ENCODE measurements at regions not wholly inside any gene's neighbourhood (a gene's known extent, or its start where the extent isn't known, plus 50 kb on each side); places are given as distances from the start of the nearest gene placed in this dataset.
"Not testable (repeated sequence)": the region's sequence is repeated elsewhere in the genome, so short reads cannot be mapped to it uniquely, and the experiment has no call there.

- TF ChIP-seq CTCF (IDR thresholded peaks at IDR 0.05) (no peak), EZH2phosphoT487 (IDR thresholded peaks at IDR 0.05) (no peak), EZH2 (IDR thresholded peaks at IDR 0.05) (no peak)
- Histone ChIP-seq H3K4me3 (no peak overlapping the region), H2AFZ (replicated peaks) (no peak overlapping the region), H3K4me1 (peaks cover 4% of the 10 kb centered on the region), H4K20me1 (ENCODE audit: low read depth) (no peaks in the 10 kb centered on the region), H3K27ac (no peak overlapping the region), H3F3A (ENCODE audit: low read depth) (no peaks in the 10 kb centered on the region), H3K27me3 (no peaks in the 10 kb centered on the region), H3K36me3 (no peaks in the 10 kb centered on the region), H3K9me3 (ENCODE audit: low read depth) (peaks cover 15% of the 10 kb centered on the region), H3K4me2 (no peak overlapping the region), H3K9ac (no peak overlapping the region), H3K79me2 (ENCODE audit: low read depth) (no peaks in the 10 kb centered on the region)
- no peak overlapping the region for H3K4me3 Mint-ChIP-seq
- no peaks in the 10 kb centered on the region for H3K4me1 Mint-ChIP-seq
- H3K27ac Mint-ChIP-seq = no peak overlapping the region
- H3K9me3 Mint-ChIP-seq = peaks cover 17% of the 10 kb centered on the region
- H3K27me3 Mint-ChIP-seq (ENCODE audit: insufficient read depth, low read depth) = peaks cover 5% of the 10 kb centered on the region
- no peak for DNase-seq (ENCODE audit: low spot score)
- no peaks in the 10 kb centered on the region for H3K36me3 Mint-ChIP-seq
These were observed 98.1 kb upstream of the NANOS1 start for GRCh38 chr10:118931436-118931835.

- H3K27ac Mint-ChIP-seq; H3K4me1 Mint-ChIP-seq; H3K4me3 Mint-ChIP-seq; H3K79me2 ChIP-seq (ENCODE audit: low read depth); H3K4me1 ChIP-seq; H3K36me3 Mint-ChIP-seq; H3K27ac ChIP-seq; H3K9ac ChIP-seq; H3F3A ChIP-seq (ENCODE audit: low read depth); H2AFZ ChIP-seq (replicated peaks); DNase-seq (ENCODE audit: low spot score); H3K4me3 ChIP-seq; H3K36me3 ChIP-seq; H4K20me1 ChIP-seq (ENCODE audit: low read depth); H3K27me3 ChIP-seq; H3K4me2 ChIP-seq; H3K27me3 Mint-ChIP-seq (ENCODE audit: insufficient read depth, low read depth): not testable (repeated sequence)
- peaks cover 15% of the 10 kb centered on the region for H3K9me3 ChIP-seq (ENCODE audit: low read depth)
- peaks cover 17% of the 10 kb centered on the region for H3K9me3 Mint-ChIP-seq
These were observed 97.4 kb upstream of the NANOS1 start for GRCh38 chr10:118932154-118932553.

- Histone ChIP-seq H3K4me2 (no peak overlapping the region), H3K79me2 (ENCODE audit: low read depth) (no peaks in the 10 kb centered on the region), H3K9me3 (ENCODE audit: low read depth) (no peaks in the 10 kb centered on the region), H3F3A (ENCODE audit: low read depth) (no peaks in the 10 kb centered on the region), H3K27ac (no peak overlapping the region), H3K36me3 (no peaks in the 10 kb centered on the region), H2AFZ (replicated peaks) (no peak overlapping the region), H4K20me1 (ENCODE audit: low read depth) (no peaks in the 10 kb centered on the region), H3K27me3 (no peaks in the 10 kb centered on the region), H3K4me3 (no peak overlapping the region), H3K9ac (no peak overlapping the region), H3K4me1 (peaks cover 4% of the 10 kb centered on the region)
- no peak for DNase-seq (ENCODE audit: low spot score)
- Mint-ChIP-seq H3K4me1 (no peaks in the 10 kb centered on the region), H3K4me3 (no peak overlapping the region), H3K27ac (no peak overlapping the region), H3K36me3 (no peaks in the 10 kb centered on the region), H3K27me3 (ENCODE audit: insufficient read depth, low read depth) (peaks cover 1% of the 10 kb centered on the region), H3K9me3 (peaks cover 6% of the 10 kb centered on the region)
- TF ChIP-seq EZH2phosphoT487 (IDR thresholded peaks at IDR 0.05) (no peak), CTCF (IDR thresholded peaks at IDR 0.05) (no peak), EZH2 (IDR thresholded peaks at IDR 0.05) (no peak)
These were observed 92.3 kb upstream of the NANOS1 start for GRCh38 chr10:118937226-118937625.

- peaks cover 4% of the 10 kb centered on the region for H3K4me1 ChIP-seq
- no peak overlapping the region for H3K9ac ChIP-seq
- no peak overlapping the region for H3K27ac ChIP-seq
- no peaks in the 10 kb centered on the region for H4K20me1 ChIP-seq (ENCODE audit: low read depth)
- H3F3A ChIP-seq (ENCODE audit: low read depth) = no peaks in the 10 kb centered on the region
- Mint-ChIP-seq H3K27me3 (ENCODE audit: insufficient read depth, low read depth) (peaks cover 3% of the 10 kb centered on the region), H3K4me3 (no peak overlapping the region), H3K36me3 (no peaks in the 10 kb centered on the region), H3K27ac (no peak overlapping the region), H3K4me1 (no peaks in the 10 kb centered on the region), H3K9me3 (peaks cover 2% of the 10 kb centered on the region)
- no peak overlapping the region for H3K4me2 ChIP-seq
- H3K4me3 ChIP-seq = no peak overlapping the region
- DNase-seq (ENCODE audit: low spot score) = no peak
- no peak overlapping the region for H2AFZ ChIP-seq (replicated peaks)
- no peak for TF ChIP-seq EZH2phosphoT487 (IDR thresholded peaks at IDR 0.05)
- TF ChIP-seq EZH2 (IDR thresholded peaks at IDR 0.05) = no peak
- no peak for TF ChIP-seq CTCF (IDR thresholded peaks at IDR 0.05)
- H3K27me3 ChIP-seq = no peaks in the 10 kb centered on the region
- H3K79me2 ChIP-seq (ENCODE audit: low read depth) = no peaks in the 10 kb centered on the region
- no peaks in the 10 kb centered on the region for H3K36me3 ChIP-seq
- no peaks in the 10 kb centered on the region for H3K9me3 ChIP-seq (ENCODE audit: low read depth)
These were observed 90.1 kb upstream of the NANOS1 start for GRCh38 chr10:118939211-118940007.
